ENCODE measurements at regions not wholly inside any gene's neighbourhood (a gene's known extent, or its start where the extent isn't known, plus 50 kb on each side); places are given as distances from the start of the nearest gene placed in this dataset.
A peak's percentile ranks its signal among the peaks of the same experiment; 100 is the strongest.

GRCh38 chr10:104505521-104506042 is 135.5 kb upstream of the SORCS3 start:
- no peak for DNase-seq

GRCh38 chr10:104509981-104510380 is 131.1 kb upstream of the SORCS3 start:
- no peak for DNase-seq

GRCh38 chr10:104510644-104511043 is 130.4 kb upstream of the SORCS3 start:
- DNase-seq, result no peak

GRCh38 chr10:104512800-104513199 is 128.3 kb upstream of the SORCS3 start:
- no peak for DNase-seq

- DNase-seq, result no peak
Measured at GRCh38 chr10:104515678-104516199, 125.4 kb upstream of the SORCS3 start.

- no peak for DNase-seq
Measured at GRCh38 chr10:104516986-104517385, 124.1 kb upstream of the SORCS3 start.

GRCh38 chr10:104517946-104518345 is 123.1 kb upstream of the SORCS3 start:
- DNase-seq, result no peak

GRCh38 chr10:104518891-104519290 is 122.2 kb upstream of the SORCS3 start:
- no peak for DNase-seq

GRCh38 chr10:104520653-104521052 is 120.4 kb upstream of the SORCS3 start:
- DNase-seq, result no peak

- DNase-seq, result peak in 37 of 51 donors; percentile 1 to 75 (median 34)
Measured at GRCh38 chr10:104521901-104522694, 119.0 kb upstream of the SORCS3 start.

- DNase-seq, result no peak
Measured at GRCh38 chr10:104526188-104526587, 114.9 kb upstream of the SORCS3 start.

GRCh38 chr10:104527013-104527412 is 114.1 kb upstream of the SORCS3 start:
- no peak for DNase-seq

- DNase-seq, result no peak
Measured at GRCh38 chr10:104540181-104540580, 100.9 kb upstream of the SORCS3 start.

- no peak for DNase-seq
Measured at GRCh38 chr10:104541820-104542219, 99.3 kb upstream of the SORCS3 start.

- no peak for DNase-seq
Measured at GRCh38 chr10:104546336-104546735, 94.8 kb upstream of the SORCS3 start.

GRCh38 chr10:104546756-104547155 is 94.3 kb upstream of the SORCS3 start:
- DNase-seq, result no peak

- no peak for DNase-seq
Measured at GRCh38 chr10:104548090-104548489, 93.0 kb upstream of the SORCS3 start.

GRCh38 chr10:104556831-104557230 is 84.3 kb upstream of the SORCS3 start:
- no peak for DNase-seq

- DNase-seq, result no peak
Measured at GRCh38 chr10:104557966-104558365, 83.1 kb upstream of the SORCS3 start.

GRCh38 chr10:104559935-104560334 is 81.2 kb upstream of the SORCS3 start:
- DNase-seq, result peak in 2 of 51 donors; percentile 49 to 61

- no peak for DNase-seq
Measured at GRCh38 chr10:104563051-104563450, 78.0 kb upstream of the SORCS3 start.

- DNase-seq, result no peak
Measured at GRCh38 chr10:104563548-104563947, 77.5 kb upstream of the SORCS3 start.

- no peak for DNase-seq
Measured at GRCh38 chr10:104574427-104574826, 66.7 kb upstream of the SORCS3 start.

Data from hypothalamus (tissue), 51 donors.